Thoracic aorta (tissue), 2 donors: ENCODE measurements at regions not wholly inside any gene's neighbourhood (a gene's known extent, or its start where the extent isn't known, plus 50 kb on each side); places are given as distances from the start of the nearest gene placed in this dataset.

Source experiments
- ATAC-seq: fragments of 150-250 bp; one replicate; pipeline ENCODE4 v1.8.0; 2017; ENCODE audit warnings: low read depth; ENCODE audit not compliant: insufficient number of reproducible peaks, low FRiP score
- DNase-seq: peaks from one replicate; pipeline ENCODE4 v3.0.0-alpha.2; 2020; ENCODE audit warnings: low spot score
- H3K27ac ChIP-seq, 2 donors: fragments of 200-600 bp; sonication (generic); 1 replicate in 1 of 2; 2 replicates in 1 of 2; pipeline ENCODE4 v1.5.1; 2016; ENCODE audit warnings: mild to moderate bottlenecking in 2 of 2, moderate library complexity in 2 of 2
- H3K27me3 ChIP-seq: fragments of 200-600 bp; sonication (generic); replicated peaks from 2 replicates; pipeline ENCODE4 v1.6.0; 2016; ENCODE audit warnings: mild to moderate bottlenecking; ENCODE audit not compliant: insufficient read depth
- H3K36me3 ChIP-seq: fragments of 200-600 bp; sonication (generic); one replicate; pipeline ENCODE4 v1.5.1; 2016
- H3K4me1 ChIP-seq, 2 donors: fragments of 200-600 bp; sonication (generic); 1 replicate in 1 of 2; 2 replicates in 1 of 2; pipeline versions ENCODE4 v1.5.1 to v1.6.0; 2016; ENCODE audit warnings: low read depth in 2 of 2, mild to moderate bottlenecking in 1 of 2; ENCODE audit not compliant: control insufficient read depth in 1 of 2
- H3K4me3 ChIP-seq: fragments of 200-600 bp; sonication (generic); 2 replicates; pipeline ENCODE4 v1.5.1; 2016; ENCODE audit warnings: mild to moderate bottlenecking
- H3K9me3 ChIP-seq: fragments of 200-600 bp; sonication (generic); 2 replicates; pipeline ENCODE4 v1.5.1; 2016
- CTCF ChIP-seq: fragments of 200-600 bp; sonication (generic); IDR thresholded peaks from one replicate; pipeline ENCODE4 v1.5.1; 2019; ENCODE audit warnings: antibody characterized with exemption

DNA sequence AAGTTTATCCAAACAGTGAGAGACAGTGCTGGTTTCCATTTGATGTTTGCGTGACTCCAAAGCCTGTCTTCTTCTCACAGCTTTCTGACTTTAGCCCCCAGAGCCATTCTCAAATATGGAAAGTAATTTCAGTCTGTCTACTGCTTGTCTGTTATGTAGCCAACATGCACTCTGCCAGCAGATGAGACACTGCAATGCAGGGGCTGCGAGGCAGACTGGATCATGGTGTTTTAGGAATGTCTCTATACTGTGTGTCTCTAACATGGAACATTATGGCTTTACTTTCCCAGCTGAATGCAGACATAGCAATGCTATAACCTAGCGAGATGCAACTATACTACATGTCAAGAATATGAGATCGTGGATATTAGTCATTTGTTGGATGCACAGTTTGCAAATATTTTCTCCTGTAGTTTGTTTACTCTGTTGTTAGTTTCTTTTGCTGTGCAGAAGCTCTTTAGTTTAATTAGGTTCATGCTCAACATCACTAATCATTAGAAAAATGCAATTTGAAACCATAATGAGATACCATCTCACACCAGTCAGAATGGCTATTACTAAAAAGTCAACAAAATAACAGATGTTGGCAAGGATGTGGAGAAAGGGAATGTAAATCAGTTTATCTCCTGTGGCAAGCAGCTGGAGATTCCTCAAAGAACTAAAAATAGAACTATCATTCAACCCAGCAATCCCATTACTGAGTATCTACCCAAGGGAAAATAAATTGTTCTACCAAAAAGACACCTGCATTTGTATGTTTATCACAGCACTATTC, 235.8 kb upstream of the TMTC1 start:
- DNase-seq (no peak), ATAC-seq (no peak)
- Histone ChIP-seq H3K27me3 (no peaks in the 10 kb centered on the region), H3K9me3 (no peaks in the 10 kb centered on the region), H3K4me1 (peaks cover 4 to 24% of the 10 kb centered on the region in 2 donors), H3K27ac (no peak overlapping the region), H3K4me3 (no peak overlapping the region), H3K36me3 (no peaks in the 10 kb centered on the region)
- no peak for TF ChIP-seq CTCF

- Histone ChIP-seq H3K36me3 (no peaks in the 10 kb centered on the region), H3K4me3 (no peak overlapping the region), H3K9me3 (no peaks in the 10 kb centered on the region), H3K27me3 (no peaks in the 10 kb centered on the region), H3K4me1 (peaks cover 0 to 10% of the 10 kb centered on the region in 2 donors), H3K27ac (no peak overlapping the region)
- ATAC-seq (no peak), DNase-seq (no peak)
- no peak for TF ChIP-seq CTCF
Measured at GRCh38 chr12:30016540-30017055, 232.9 kb upstream of the TMTC1 start.

GRCh38 chr12:30015631-30016337, 232.0 kb upstream of the TMTC1 start:
- H3K4me1 ChIP-seq = peaks cover 2 to 11% of the 10 kb centered on the region in 2 donors
- H3K27me3 ChIP-seq = no peaks in the 10 kb centered on the region
- no peak for DNase-seq
- no peaks in the 10 kb centered on the region for H3K9me3 ChIP-seq
- no peak for TF ChIP-seq CTCF
- ATAC-seq = no peak
- no peak overlapping the region for H3K4me3 ChIP-seq
- H3K27ac ChIP-seq = no peak overlapping the region
- H3K36me3 ChIP-seq = no peaks in the 10 kb centered on the region

GRCh38 chr12:30014991-30015390, 231.2 kb upstream of the TMTC1 start:
- Histone ChIP-seq H3K9me3 (no peaks in the 10 kb centered on the region), H3K4me1 (peaks cover 3 to 19% of the 10 kb centered on the region in 2 donors), H3K27ac (no peak overlapping the region), H3K36me3 (no peaks in the 10 kb centered on the region), H3K4me3 (no peak overlapping the region), H3K27me3 (no peaks in the 10 kb centered on the region)
- ATAC-seq (no peak), DNase-seq (no peak)
- no peak for TF ChIP-seq CTCF

DNA sequence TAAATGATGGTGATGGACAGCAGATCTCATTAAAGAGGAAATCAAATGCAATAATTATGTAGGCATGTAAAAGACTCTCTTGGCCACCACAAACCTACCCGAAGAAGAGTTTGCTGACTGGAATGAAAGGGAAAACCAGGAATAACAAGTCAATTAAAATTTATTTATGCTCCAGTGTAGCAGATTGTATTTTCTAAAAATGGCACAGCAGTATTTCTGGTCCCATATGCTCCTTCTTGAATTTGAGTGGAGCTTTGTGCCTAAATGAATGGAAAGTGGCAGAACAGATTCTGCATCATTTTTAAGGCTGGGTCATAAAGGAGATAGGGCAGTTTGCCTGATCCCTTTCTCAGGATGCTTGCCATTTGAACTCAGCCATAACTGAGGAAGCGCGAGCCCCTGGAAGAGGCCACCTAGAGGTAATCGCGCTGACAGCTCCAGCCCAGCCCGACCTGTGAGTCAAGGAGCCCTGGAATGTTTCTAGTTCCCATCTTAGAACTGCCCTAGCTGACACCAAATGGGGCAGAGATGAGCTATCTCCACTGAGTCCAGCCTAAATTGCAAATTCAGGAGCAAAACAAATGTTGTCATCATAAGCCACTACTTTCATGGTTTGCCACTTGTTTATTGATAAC, 229.2 kb upstream of the TMTC1 start:
- H3K27me3 ChIP-seq = no peaks in the 10 kb centered on the region
- no peak for ATAC-seq

More for the DNA sequence above, 229.2 kb upstream of the TMTC1 start:
- Histone ChIP-seq H3K4me1 (peaks cover 6 to 31% of the 10 kb centered on the region in 2 donors), H3K27ac (no peak overlapping the region), H3K36me3 (no peaks in the 10 kb centered on the region), H3K4me3 (no peak overlapping the region), H3K9me3 (no peaks in the 10 kb centered on the region)
- no peak for TF ChIP-seq CTCF
- no peak for DNase-seq
